ENCODE measurements at regions not wholly inside any gene's neighbourhood (a gene's known extent, or its start where the extent isn't known, plus 50 kb on each side); places are given as distances from the start of the nearest gene placed in this dataset.

- TF ChIP-seq PREB (CRISPR knock-in tag; IDR thresholded peaks at IDR 0.05) (no peak), ZNF20 (CRISPR knock-in tag; IDR thresholded peaks at IDR 0.05) (no peak), PAWR (CRISPR knock-in tag; IDR thresholded peaks at IDR 0.05; ENCODE audit: borderline replicate concordance) (no peak), ZSCAN30 (CRISPR knock-in tag; IDR thresholded peaks at IDR 0.05) (no peak), ZBTB39 (CRISPR knock-in tag; IDR thresholded peaks at IDR 0.05) (no peak), JUN (CRISPR knock-in tag; IDR thresholded peaks at IDR 0.05) (no peak)
- TF ChIP-seq, protein P1, sequence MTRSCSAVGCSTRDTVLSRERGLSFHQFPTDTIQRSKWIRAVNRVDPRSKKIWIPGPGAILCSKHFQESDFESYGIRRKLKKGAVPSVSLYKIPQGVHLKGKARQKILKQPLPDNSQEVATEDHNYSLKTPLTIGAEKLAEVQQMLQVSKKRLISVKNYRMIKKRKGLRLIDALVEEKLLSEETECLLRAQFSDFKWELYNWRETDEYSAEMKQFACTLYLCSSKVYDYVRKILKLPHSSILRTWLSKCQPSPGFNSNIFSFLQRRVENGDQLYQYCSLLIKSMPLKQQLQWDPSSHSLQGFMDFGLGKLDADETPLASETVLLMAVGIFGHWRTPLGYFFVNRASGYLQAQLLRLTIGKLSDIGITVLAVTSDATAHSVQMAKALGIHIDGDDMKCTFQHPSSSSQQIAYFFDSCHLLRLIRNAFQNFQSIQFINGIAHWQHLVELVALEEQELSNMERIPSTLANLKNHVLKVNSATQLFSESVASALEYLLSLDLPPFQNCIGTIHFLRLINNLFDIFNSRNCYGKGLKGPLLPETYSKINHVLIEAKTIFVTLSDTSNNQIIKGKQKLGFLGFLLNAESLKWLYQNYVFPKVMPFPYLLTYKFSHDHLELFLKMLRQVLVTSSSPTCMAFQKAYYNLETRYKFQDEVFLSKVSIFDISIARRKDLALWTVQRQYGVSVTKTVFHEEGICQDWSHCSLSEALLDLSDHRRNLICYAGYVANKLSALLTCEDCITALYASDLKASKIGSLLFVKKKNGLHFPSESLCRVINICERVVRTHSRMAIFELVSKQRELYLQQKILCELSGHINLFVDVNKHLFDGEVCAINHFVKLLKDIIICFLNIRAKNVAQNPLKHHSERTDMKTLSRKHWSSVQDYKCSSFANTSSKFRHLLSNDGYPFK (CRISPR knock-in tag; IDR thresholded peaks at IDR 0.05; ENCODE audit: borderline replicate concordance), result no peak
Measured at GRCh38 chr18:26614374-26614773, 66.0 kb upstream of the KCTD1 start (continued).
